ENCODE measurements at regions not wholly inside any gene's neighbourhood (a gene's known extent, or its start where the extent isn't known, plus 50 kb on each side); places are given as distances from the start of the nearest gene placed in this dataset.

DNA sequence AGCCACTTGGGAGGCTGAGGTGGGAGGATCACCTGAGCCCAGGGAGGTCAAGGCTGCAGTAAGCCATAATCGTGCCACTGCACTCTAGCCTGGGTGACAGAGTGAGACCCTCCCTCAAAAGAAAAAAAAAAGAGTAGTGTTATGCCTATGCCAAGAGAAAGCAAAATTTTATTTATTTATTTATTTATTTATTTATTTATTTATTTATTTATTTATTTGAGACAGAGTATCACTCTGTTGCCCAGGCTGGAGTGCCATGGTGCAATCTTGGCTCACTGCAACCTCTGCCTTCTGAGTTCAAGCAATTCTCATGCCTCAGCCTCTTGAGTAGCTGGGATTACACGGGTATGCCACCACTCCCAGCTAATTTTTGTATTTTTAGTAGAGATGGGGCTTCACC is 72.6 kb upstream of the RAPGEF2 start (continued):
- TF ChIP-seq ZNF266 (tag by site-specific recombination; IDR thresholded peaks at IDR 0.05; ENCODE audit: low read depth) (peak; percentile 58; the same call in 1 of the 2 replicates), ZNF629 (tag by site-specific recombination; IDR thresholded peaks at IDR 0.05) (peak; percentile 45; the same call in 1 of the 2 replicates), ZNF623 (tag by site-specific recombination; IDR thresholded peaks at IDR 0.05) (peak; percentile 67)
- TF ChIP-seq, protein P1, sequence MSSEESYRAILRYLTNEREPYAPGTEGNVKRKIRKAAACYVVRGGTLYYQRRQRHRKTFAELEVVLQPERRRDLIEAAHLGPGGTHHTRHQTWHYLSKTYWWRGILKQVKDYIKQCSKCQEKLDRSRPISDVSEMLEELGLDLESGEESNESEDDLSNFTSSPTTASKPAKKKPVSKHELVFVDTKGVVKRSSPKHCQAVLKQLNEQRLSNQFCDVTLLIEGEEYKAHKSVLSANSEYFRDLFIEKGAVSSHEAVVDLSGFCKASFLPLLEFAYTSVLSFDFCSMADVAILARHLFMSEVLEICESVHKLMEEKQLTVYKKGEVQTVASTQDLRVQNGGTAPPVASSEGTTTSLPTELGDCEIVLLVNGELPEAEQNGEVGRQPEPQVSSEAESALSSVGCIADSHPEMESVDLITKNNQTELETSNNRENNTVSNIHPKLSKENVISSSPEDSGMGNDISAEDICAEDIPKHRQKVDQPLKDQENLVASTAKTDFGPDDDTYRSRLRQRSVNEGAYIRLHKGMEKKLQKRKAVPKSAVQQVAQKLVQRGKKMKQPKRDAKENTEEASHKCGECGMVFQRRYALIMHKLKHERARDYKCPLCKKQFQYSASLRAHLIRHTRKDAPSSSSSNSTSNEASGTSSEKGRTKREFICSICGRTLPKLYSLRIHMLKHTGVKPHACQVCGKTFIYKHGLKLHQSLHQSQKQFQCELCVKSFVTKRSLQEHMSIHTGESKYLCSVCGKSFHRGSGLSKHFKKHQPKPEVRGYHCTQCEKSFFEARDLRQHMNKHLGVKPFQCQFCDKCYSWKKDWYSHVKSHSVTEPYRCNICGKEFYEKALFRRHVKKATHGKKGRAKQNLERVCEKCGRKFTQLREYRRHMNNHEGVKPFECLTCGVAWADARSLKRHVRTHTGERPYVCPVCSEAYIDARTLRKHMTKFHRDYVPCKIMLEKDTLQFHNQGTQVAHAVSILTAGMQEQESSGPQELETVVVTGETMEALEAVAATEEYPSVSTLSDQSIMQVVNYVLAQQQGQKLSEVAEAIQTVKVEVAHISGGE (tag by site-specific recombination; conservative IDR thresholded peaks at IDR 0.05; ENCODE audit: low read depth): peak; percentile 75

DNA sequence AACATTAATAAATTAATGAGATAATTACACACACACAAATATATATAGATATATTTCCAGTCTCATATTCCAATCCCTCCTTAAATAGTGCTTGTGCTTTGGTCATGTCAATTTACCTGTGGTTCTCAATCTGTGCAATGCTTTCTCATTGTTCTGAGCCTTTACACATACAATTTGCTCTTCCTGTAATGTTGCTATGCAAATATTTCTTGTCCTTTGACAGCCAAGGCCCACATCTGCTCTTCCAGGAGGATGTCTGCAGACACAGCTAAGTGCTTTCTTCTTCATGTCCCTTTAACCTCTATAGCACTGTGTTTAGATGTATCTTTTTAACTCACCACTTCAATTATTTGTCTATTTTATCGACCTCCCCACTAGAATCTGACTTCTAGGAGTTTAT is 67.3 kb upstream of the RAPGEF2 start:
- no peaks in the 10 kb centered on the region for H3K9me3 ChIP-seq (ENCODE audit: control insufficient read depth, insufficient read depth, low read depth, low read length)
- no peaks in the 10 kb centered on the region for H3K4me1 ChIP-seq (ENCODE audit: control insufficient read depth, insufficient read depth, low read length)
- no peak overlapping the region for H3K27ac ChIP-seq (ENCODE audit: extremely low read depth, low read depth, low read length)
- ChIA-PET CTCF (no interaction called here), POLR2A (no interaction called here)
- no peak overlapping the region for H3K4me3 ChIP-seq (ENCODE audit: low read depth, low read length)
- no peaks in the 10 kb centered on the region for H3K36me3 ChIP-seq (ENCODE audit: control insufficient read depth in 2 of 2, insufficient read depth in 1 of 2, low read length in 2 of 2)
- TF ChIP-seq ZNF324 (tag by site-specific recombination; IDR thresholded peaks at IDR 0.05): no peak
- no peak for TF ChIP-seq MZF1 (tag by site-specific recombination; IDR thresholded peaks at IDR 0.05; ENCODE audit: borderline replicate concordance)
- no peak for TF ChIP-seq ZNF24 (tag by site-specific recombination; IDR thresholded peaks at IDR 0.05)
- TF ChIP-seq ZNF175 (tag by site-specific recombination; IDR thresholded peaks at IDR 0.05): no peak
- no peak for TF ChIP-seq KLF9 (tag by site-specific recombination; IDR thresholded peaks at IDR 0.05; ENCODE audit: low read depth)
- TF ChIP-seq ZNF629 (tag by site-specific recombination; IDR thresholded peaks at IDR 0.05): no peak
- TF ChIP-seq ZNF776 (tag by site-specific recombination; IDR thresholded peaks at IDR 0.05; ENCODE audit: borderline replicate concordance): no peak
- TF ChIP-seq ZBTB21 (tag by site-specific recombination; IDR thresholded peaks at IDR 0.05): no peak
- no peak for TF ChIP-seq ZNF623 (tag by site-specific recombination; IDR thresholded peaks at IDR 0.05)
- no peak for TF ChIP-seq ZNF530 (tag by site-specific recombination; IDR thresholded peaks at IDR 0.05; ENCODE audit: low read depth)

DNA sequence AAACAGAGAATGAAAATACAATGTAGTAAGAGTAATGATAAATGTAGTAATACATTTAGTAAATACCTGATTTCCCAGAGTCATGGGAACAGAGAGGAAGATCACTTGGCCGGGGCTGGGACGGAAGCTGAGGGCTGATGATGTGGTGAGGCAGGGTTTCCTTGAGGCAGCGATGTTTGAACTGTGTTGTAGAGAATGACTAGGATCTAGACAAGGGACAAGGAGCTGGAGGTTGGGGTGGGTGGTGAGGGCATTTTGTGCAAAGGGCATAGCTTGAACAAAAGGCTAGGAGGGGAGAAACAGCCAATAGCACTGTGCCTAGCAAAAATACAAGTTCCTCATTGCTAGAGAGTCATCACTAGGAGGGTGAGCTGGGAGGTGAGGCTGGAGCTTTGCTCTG is 64.3 kb upstream of the RAPGEF2 start:
- Histone ChIP-seq H3K36me3 (ENCODE audit: control insufficient read depth in 2 of 2, insufficient read depth in 1 of 2, low read length in 2 of 2) (no peaks in the 10 kb centered on the region), H3K4me3 (ENCODE audit: low read depth, low read length) (no peak overlapping the region), H3K9me3 (ENCODE audit: control insufficient read depth, insufficient read depth, low read depth, low read length) (no peaks in the 10 kb centered on the region), H3K4me1 (ENCODE audit: control insufficient read depth, insufficient read depth, low read length) (no peaks in the 10 kb centered on the region), H3K27ac (ENCODE audit: extremely low read depth, low read depth, low read length) (no peak overlapping the region)
- ChIA-PET POLR2A (no interaction called here), CTCF (interaction anchor here (0.9 kb wide), 1 partner anchor 9 kb away, joined by 3 read pairs; no protein-coding TSS in a partner anchor)
- TF ChIP-seq ZNF274 (IDR thresholded peaks at IDR 0.05; ENCODE audit: low read length): no peak
- TF ChIP-seq ZNF274 (tag by site-specific recombination; IDR thresholded peaks at IDR 0.05; ENCODE audit: borderline replicate concordance): no peak
- TF ChIP-seq, protein P2, sequence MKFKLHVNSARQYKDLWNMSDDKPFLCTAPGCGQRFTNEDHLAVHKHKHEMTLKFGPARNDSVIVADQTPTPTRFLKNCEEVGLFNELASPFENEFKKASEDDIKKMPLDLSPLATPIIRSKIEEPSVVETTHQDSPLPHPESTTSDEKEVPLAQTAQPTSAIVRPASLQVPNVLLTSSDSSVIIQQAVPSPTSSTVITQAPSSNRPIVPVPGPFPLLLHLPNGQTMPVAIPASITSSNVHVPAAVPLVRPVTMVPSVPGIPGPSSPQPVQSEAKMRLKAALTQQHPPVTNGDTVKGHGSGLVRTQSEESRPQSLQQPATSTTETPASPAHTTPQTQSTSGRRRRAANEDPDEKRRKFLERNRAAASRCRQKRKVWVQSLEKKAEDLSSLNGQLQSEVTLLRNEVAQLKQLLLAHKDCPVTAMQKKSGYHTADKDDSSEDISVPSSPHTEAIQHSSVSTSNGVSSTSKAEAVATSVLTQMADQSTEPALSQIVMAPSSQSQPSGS (tag by site-specific recombination; IDR thresholded peaks at IDR 0.05; ENCODE audit: low read depth): no peak
- TF ChIP-seq SP2 (tag by site-specific recombination; IDR thresholded peaks at IDR 0.05): no peak
- TF ChIP-seq PRDM1 (tag by site-specific recombination; IDR thresholded peaks at IDR 0.05): no peak
- TF ChIP-seq ZNF239 (tag by site-specific recombination; IDR thresholded peaks at IDR 0.05): no peak
- TF ChIP-seq, protein P3, sequence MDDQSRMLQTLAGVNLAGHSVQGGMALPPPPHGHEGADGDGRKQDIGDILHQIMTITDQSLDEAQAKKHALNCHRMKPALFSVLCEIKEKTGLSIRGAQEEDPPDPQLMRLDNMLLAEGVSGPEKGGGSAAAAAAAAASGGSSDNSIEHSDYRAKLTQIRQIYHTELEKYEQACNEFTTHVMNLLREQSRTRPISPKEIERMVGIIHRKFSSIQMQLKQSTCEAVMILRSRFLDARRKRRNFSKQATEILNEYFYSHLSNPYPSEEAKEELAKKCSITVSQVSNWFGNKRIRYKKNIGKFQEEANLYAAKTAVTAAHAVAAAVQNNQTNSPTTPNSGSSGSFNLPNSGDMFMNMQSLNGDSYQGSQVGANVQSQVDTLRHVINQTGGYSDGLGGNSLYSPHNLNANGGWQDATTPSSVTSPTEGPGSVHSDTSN (CRISPR knock-in tag; IDR thresholded peaks at IDR 0.05): no peak
- TF ChIP-seq ZNF600 (tag by site-specific recombination; IDR thresholded peaks at IDR 0.05): no peak
- TF ChIP-seq ZNF266 (tag by site-specific recombination; IDR thresholded peaks at IDR 0.05; ENCODE audit: low read depth): no peak
